ENCODE measurements at regions not wholly inside any gene's neighbourhood (a gene's known extent, or its start where the extent isn't known, plus 50 kb on each side); places are given as distances from the start of the nearest gene placed in this dataset.
A peak's percentile ranks its signal among the peaks of the same experiment; 100 is the strongest.

DNA sequence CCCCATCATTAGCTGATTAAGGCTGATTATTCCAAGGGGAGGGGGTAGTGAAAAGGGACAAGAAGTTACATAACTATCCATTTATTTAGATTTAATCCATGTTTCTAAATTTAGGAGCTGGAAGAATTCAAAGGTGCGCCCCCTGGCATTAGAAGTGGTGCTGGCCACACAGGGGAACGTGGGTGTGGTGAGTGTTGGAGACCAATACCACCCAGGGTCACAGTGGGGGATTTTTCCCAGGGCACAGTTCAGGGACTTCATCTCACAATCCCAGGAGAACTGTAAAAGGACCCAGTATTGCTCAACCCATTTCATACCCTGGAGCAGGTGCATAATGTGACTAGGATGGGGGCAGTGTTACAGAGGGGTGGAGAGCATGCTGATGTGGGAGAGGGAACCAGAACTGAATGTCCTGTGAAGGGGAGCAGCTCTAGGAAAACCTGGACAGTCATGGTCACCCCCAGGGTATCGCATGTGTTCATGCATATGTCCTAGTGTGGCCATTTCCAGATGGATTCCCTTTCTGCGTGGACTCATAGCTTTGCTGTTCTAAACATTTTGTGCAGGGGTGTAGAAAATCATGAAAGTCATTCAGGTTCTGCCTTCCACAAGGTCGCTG is 110.3 kb downstream of the LSM3 start:
- DNase-seq: no peak

- no peak for DNase-seq
Measured at GRCh38 chr3:14289590-14290461, 111.2 kb downstream of the LSM3 start.

DNA sequence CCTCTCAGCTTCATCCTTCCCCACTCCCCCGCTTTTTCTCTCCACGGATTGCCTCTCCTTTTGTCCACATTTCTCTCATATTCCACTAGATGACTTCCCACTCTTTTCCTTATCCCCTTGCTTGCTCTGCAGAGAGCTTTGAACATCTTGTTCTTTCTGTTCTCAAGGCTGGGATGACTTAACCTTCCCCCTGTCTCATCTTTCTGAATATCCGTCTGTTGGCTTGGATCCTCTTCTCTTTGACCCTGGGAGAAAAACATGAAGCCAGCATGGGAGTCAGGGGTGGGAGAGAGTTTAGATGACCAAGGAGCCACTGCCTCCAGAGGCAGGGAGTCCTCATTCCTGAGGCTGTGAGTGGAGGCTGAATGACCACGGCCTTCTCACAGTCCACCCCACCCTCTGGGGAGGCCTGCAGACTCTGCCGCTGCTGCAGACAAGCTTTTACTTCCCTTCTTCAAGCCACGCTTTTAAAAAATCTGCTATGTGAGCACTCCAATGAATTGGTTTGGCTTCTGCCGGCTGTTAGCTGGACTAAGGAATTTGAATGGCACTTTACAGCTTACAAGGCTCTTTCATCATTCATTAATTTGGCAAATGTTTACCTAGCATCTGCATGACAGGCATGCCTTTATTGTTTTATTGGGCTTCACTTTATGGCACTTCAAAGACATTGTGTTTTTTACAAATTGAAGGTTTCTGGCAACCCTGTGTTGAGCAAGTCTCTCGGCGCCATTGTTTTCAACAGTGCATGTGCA is 111.6 kb upstream of the SLC6A6 start:
- no peak for DNase-seq

GRCh38 chr3:14295037-14295436 is 107.4 kb upstream of the SLC6A6 start:
- no peak for DNase-seq

DNA sequence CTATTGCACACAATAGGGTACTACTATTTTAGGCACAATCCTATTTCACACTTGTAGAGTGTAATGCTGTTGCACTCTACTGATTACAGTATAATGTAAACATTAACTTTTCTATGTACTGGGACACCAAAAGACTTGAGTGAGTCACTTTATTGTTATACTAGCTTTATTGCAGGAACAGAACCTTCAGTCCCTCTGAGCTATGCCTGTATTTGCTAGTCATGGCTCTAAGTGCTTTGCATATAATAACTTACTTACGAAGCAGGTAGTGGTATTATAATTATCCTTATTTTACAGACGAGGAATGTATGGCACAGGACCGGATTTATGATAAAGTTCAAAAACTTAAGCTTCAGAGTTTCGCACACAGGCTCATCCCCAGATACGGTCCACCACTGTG is 106.6 kb upstream of the SLC6A6 start:
- no peak for DNase-seq

DNA sequence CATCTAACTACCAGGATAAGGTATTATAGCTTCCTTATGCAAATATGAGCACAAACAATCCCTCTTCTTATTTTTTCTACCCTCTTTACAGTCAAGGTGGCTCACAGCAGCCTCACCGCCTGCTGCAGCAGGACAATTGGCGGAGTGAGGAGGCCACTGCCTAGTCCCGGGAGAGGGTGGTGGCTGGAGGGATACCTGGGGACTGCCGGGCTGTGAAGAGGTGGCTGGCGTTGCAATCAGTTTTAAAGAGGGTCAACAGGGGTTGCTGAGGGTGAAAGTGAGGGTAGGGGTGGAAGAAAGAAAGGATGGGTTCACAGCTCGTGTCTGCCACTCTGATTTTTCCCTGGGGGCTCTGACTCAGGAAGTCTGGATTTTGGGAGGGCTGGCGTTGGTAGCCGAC is 105.1 kb upstream of the SLC6A6 start:
- no peak for DNase-seq

- DNase-seq: no peak
Measured at GRCh38 chr3:14297784-14298236, 104.6 kb upstream of the SLC6A6 start.

DNA sequence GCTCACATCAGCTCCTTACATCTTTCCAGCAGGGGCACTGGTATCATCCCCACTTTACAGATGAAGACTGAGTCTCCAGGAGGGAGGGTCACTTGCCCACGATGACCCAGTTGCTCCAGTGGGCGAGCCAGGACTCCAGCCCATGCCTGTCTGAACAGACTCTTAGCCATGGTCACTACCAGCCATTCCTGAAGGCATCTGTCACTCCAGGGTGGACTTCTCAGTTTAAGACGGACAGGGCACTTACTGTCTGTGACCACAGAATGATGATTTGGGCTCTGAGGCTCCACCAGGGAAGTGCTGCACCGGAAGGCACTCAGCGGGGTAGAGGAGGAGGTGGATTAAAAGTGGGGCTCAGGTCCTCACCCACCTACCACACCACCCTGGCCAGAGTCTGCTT is 104.0 kb upstream of the SLC6A6 start:
- DNase-seq: no peak

DNA sequence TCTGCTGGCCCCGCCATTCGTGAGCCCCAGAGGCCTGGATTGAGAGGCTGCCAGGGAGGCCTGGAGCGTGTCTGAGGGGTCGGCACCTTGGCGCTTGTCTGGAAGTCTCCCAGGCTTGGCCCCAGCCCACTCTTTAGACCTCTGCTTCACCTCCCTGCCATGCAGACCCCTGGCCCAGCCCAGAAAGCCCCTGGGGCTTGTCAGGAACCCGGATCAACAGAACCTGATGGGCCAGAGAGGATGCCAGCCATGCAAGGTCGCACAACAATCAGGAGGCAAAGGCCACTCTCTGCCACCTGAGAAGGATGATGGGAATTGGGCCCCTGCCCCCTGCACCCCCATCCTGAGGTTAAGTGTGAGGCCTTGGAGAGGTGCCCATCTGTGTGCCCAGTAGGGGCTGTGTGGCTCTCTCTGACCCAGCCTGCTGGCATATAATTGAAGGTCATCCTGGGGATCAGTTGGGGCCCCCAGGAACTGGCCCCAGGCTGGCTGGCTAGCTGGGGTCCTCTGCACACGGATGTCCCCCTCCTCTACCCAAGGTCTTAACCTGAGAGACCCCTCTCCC is 103.3 kb upstream of the SLC6A6 start:
- no peak for DNase-seq

GRCh38 chr3:14299767-14300166 is 102.6 kb upstream of the SLC6A6 start:
- no peak for DNase-seq

DNA sequence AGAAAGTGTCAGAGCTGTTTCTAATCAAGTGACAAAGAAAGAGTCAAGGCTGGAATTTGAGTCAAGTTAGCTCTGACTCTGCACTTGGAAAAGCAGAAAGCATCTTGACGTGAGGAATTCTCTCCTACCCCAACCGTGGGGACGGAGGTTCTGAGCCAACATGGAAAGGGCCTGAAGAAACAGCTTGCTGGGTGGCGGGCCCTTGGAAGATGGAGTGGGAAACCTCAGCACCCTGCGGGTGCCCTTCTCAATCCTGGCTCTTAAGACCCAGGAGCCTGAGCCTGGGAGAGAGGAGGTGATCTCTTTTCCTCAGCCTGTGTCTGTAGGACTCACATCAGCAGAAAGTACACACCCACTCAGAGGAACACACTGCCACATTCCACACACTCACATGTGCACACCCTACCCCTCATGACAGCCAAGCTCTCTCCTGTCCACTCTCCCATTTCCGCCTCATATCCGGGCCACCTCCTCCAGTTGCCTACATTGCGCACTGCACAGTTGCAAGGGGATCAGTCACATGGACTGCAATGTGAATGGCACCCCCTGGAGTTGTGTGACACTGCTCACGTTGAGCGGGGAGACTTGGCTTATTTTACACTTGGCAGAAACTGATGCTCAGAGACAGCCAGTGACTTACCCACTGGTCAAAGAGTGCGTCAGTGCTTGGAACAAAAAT is 101.5 kb upstream of the SLC6A6 start:
- no peak for DNase-seq

GRCh38 chr3:14301558-14301957 is 100.8 kb upstream of the SLC6A6 start:
- DNase-seq: peak in 3 of 4 experiments; percentile 30 to 61 (median 61)

- no peak for DNase-seq
Measured at GRCh38 chr3:14303336-14304100, 98.9 kb upstream of the SLC6A6 start.

- no peak for DNase-seq
Measured at GRCh38 chr3:14304101-14305045, 98.0 kb upstream of the SLC6A6 start.

- peak in 1 of 4 experiments; percentile 44 for DNase-seq
Measured at GRCh38 chr3:14305324-14305723, 97.1 kb upstream of the SLC6A6 start.

DNA sequence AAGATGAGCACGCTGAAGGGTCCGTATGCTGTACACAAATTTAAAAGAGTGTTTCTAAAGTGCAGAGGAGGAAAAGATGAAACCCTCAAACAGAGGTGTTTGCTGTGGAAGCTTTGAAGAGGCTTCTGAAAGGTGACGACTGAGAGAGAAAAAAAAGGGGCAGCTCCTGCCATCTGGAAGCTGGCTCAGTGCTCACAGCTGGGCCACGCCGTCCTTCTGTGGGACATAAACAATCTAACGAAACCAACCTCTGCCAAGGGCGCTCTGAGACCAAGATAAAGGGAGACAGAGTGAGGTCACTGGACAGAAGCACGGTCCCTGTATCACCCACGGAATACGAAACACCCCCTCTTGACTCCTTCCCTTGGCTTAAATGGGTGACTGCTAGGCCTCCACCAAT is 96.3 kb upstream of the SLC6A6 start:
- DNase-seq: no peak

GRCh38 chr3:14307656-14308302 is 94.6 kb upstream of the SLC6A6 start:
- no peak for DNase-seq

- no peak for DNase-seq
Measured at GRCh38 chr3:14311729-14312128, 90.7 kb upstream of the SLC6A6 start.

GRCh38 chr3:14312375-14312774 is 90.0 kb upstream of the SLC6A6 start:
- no peak for DNase-seq

- DNase-seq: no peak
Measured at GRCh38 chr3:14317057-14317553, 85.3 kb upstream of the SLC6A6 start.
